B cell (primary cell): ENCODE measurements at regions not wholly inside any gene's neighbourhood (a gene's known extent, or its start where the extent isn't known, plus 50 kb on each side); places are given as distances from the start of the nearest gene placed in this dataset.

Source experiments
- ATAC-seq: fragments of 200-7000 bp; cut with Tn5 transposase; one replicate; pipeline ENCODE4 v1.10.0; 2021; ENCODE audit warnings: low read depth, mild to moderate bottlenecking, moderate number of reproducible peaks, moderate library complexity
- CTCF ChIA-PET: fragments of 350-600 bp; sonication (Branson Sonifier 250); formaldehyde crosslinking; loops from one replicate; lab custom pipeline; 2021; ENCODE audit warnings: antibody characterized with exemption, inconsistent platforms; lab: Charles Lee
- POLR2A ChIA-PET: fragments of 350-600 bp; sonication (Branson Sonifier 250); formaldehyde crosslinking; loops from one replicate; lab custom pipeline; 2021; ENCODE audit warnings: antibody characterized with exemption; lab: Charles Lee
- DNase-seq: peaks from one replicate; pipeline ENCODE4 v3.0.0; 2013
- H2AFZ ChIP-seq: 2 replicates; pipeline ENCODE4 v1.6.1; 2012; ENCODE audit warnings: mild to moderate bottlenecking, low read depth, low read length; ENCODE audit not compliant: insufficient read depth, poor library complexity, severe bottlenecking
- H3K27ac ChIP-seq, 2 donors: 1 replicate in 1 of 2; 2 replicates in 1 of 2; pipeline ENCODE4 v1.5.1; 2012 to 2013; ENCODE audit warnings: low read length in 2 of 2, mild to moderate bottlenecking in 2 of 2, moderate library complexity in 1 of 2
- H3K27me3 ChIP-seq, 4 experiments: fragments of 200-600 bp in 1 of 4; sonication (generic) in 1 of 4; replicated peaks in 1 of 4; 1 replicate in 2 of 4; 2 replicates in 2 of 4; pipeline versions ENCODE4 v1.6.1 to v1.7.0; 2013 to 2016; ENCODE audit warnings: low read length in 3 of 4, mild to moderate bottlenecking in 2 of 4, mixed read lengths in 1 of 4, moderate library complexity in 1 of 4; ENCODE audit not compliant: insufficient read depth in 4 of 4, control insufficient read depth in 3 of 4; ENCODE audit errors: control extremely low read depth in 1 of 4
- H3K36me3 ChIP-seq, 2 experiments: replicated peaks in 1 of 2; 1 replicate in 1 of 2; 2 replicates in 1 of 2; pipeline versions ENCODE4 v1.6.1 to v1.7.1; 2013; ENCODE audit warnings: low read length in 1 of 2; ENCODE audit not compliant: insufficient read depth in 2 of 2, control insufficient read depth in 1 of 2; ENCODE audit errors: control extremely low read depth in 1 of 2, extremely low read depth in 1 of 2
- H3K4me1 ChIP-seq, 2 donors: fragments of 200-600 bp in 1 of 2; sonication (generic) in 1 of 2; 1 replicate in 1 of 2; 2 replicates in 1 of 2; pipeline versions ENCODE4 v1.5.1 to v1.6.1; 2013 to 2017; ENCODE audit warnings: low read length in 2 of 2; ENCODE audit not compliant: control insufficient read depth in 2 of 2, insufficient read depth in 2 of 2
- H3K4me2 ChIP-seq: replicated peaks from 2 replicates; pipeline ENCODE3; 2012; ENCODE audit warnings: mild to moderate bottlenecking, low read depth, low read length; ENCODE audit not compliant: poor library complexity, severe bottlenecking
- H3K4me3 ChIP-seq, 5 experiments: fragments of 200-600 bp in 1 of 5; sonication (generic) in 1 of 5; 1 replicate in 3 of 5; 2 replicates in 2 of 5; pipeline versions ENCODE4 v1.5.1 to v1.7.0; 2011 to 2016; ENCODE audit warnings: low read length in 4 of 5, mild to moderate bottlenecking in 4 of 5, low read depth in 2 of 5, control low read depth in 1 of 5, moderate library complexity in 1 of 5; ENCODE audit not compliant: insufficient read depth in 1 of 5; ENCODE audit errors: control extremely low read depth in 1 of 5, extremely low read depth in 1 of 5
- H3K79me2 ChIP-seq: fragments of 200-600 bp; sonication (generic); one replicate; pipeline ENCODE4 v1.6.0; 2016; ENCODE audit warnings: low read length; ENCODE audit not compliant: control insufficient read depth, insufficient read depth
- H3K9ac ChIP-seq: fragments of 200-600 bp; sonication (generic); 2 replicates; pipeline ENCODE4 v1.6.1; 2017; ENCODE audit warnings: mild to moderate bottlenecking, low read length, moderate library complexity
- H3K9me3 ChIP-seq, 3 donors: one replicate each; pipeline versions ENCODE4 v1.6.1 to v1.7.1; 2013; ENCODE audit warnings: low read length in 2 of 3; ENCODE audit not compliant: control insufficient read depth in 2 of 3, insufficient read depth in 1 of 3; ENCODE audit errors: control extremely low read depth in 1 of 3
- H4K20me1 ChIP-seq: 2 replicates; pipeline ENCODE4 v1.6.0; 2012; ENCODE audit warnings: mild to moderate bottlenecking, low read length; ENCODE audit not compliant: insufficient read depth, control insufficient read depth, poor library complexity, severe bottlenecking
- H3K27ac Mint-ChIP-seq: one replicate; pipeline ENCODE4 v1.8.0; 2021; ENCODE audit warnings: mixed read lengths
- H3K27me3 Mint-ChIP-seq: one replicate; pipeline ENCODE4 v1.8.0; 2021; ENCODE audit warnings: mixed read lengths
- H3K4me1 Mint-ChIP-seq: one replicate; pipeline ENCODE4 v1.8.0; 2021; ENCODE audit warnings: mixed read lengths
- H3K4me3 Mint-ChIP-seq: one replicate; pipeline ENCODE4 v1.8.0; 2021; ENCODE audit warnings: mixed read lengths
- H3K9me3 Mint-ChIP-seq: one replicate; pipeline ENCODE4 v1.8.0; 2022; ENCODE audit warnings: mixed read lengths; ENCODE audit not compliant: insufficient read depth
- CTCF ChIP-seq: fragments of 200-600 bp; IDR thresholded peaks from one replicate; pipeline ENCODE4 v1.8.0; 2022; ENCODE audit warnings: antibody characterized with exemption, mild to moderate bottlenecking
- EZH2 ChIP-seq: IDR thresholded peaks from 2 replicates; pipeline ENCODE4 v1.6.1; 2012; ENCODE audit warnings: borderline replicate concordance, low read depth, mild to moderate bottlenecking, moderate library complexity, low read length; ENCODE audit not compliant: insufficient read depth, poor library complexity, severe bottlenecking
- WGBS: methylation state at CpG from one replicate; pipeline ENCODE4 v1.1.5; 2013; ENCODE audit warnings: missing lambda C conversion rate; ENCODE audit not compliant: insufficient coverage; 5-methylcytosine and 5-hydroxymethylcytosine counted together
- intact Hi-C: fragments of 100-400 bp; cut with micrococcal nuclease; formaldehyde crosslinking; loops from one replicate; pipeline ENCODE4 v1.10.0; 2022

- TF ChIP-seq CTCF, result no peak
- no peak for TF ChIP-seq EZH2
- Mint-ChIP-seq H3K4me1 (no peaks in the 10 kb centered on the region), H3K27me3 (no peaks in the 10 kb centered on the region), H3K27ac (no peak overlapping the region), H3K4me3 (no peak overlapping the region), H3K9me3 (no peaks in the 10 kb centered on the region)
- POLR2A ChIA-PET, result no interaction called here
- Histone ChIP-seq H3K4me2 (no peak overlapping the region), H3K27me3 (no peaks in the 10 kb centered on the region), H3K9ac (no peak overlapping the region), H2AFZ (no peak overlapping the region), H4K20me1 (no peaks in the 10 kb centered on the region), H3K79me2 (no peaks in the 10 kb centered on the region), H3K4me1 (no peaks in the 10 kb centered on the region), H3K36me3 (no peaks in the 10 kb centered on the region), H3K9me3 (no peaks in the 10 kb centered on the region), H3K27ac (no peak overlapping the region), H3K4me3 (no peak overlapping the region)
- ATAC-seq (no peak), DNase-seq (no peak)
- CTCF ChIA-PET, result no interaction called here
- intact Hi-C loops, result no loop called here
Observed at GRCh38 chr1:187759825-187760333, 931.1 kb downstream of the PLA2G4A start.

DNA sequence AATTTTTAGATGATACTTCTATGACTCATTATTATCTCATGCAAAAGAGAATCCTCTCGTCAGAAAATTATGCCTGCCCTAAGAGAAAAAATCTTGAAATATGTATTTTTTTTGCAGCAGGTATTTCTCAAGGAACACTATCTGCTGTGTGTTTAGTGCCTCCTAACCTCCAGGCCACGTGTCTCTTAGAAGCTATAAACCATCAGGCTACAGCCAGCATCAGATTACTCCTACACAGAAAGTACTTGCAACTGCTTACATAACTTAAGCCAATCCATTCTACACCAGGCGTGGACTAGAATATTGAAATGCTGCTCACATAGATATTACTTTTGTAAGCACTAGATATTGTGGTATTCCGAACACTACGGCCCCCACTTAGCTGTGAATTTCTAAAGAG lies 933.4 kb downstream of the PLA2G4A start:
- no peak overlapping the region for H3K9ac ChIP-seq
- Mint-ChIP-seq H3K4me1 (no peaks in the 10 kb centered on the region), H3K27ac (no peak overlapping the region), H3K4me3 (no peak overlapping the region), H3K27me3 (no peaks in the 10 kb centered on the region), H3K9me3 (peaks cover 4% of the 10 kb centered on the region)
- H3K9me3 ChIP-seq, result no peaks in the 10 kb centered on the region
- WGBS, result no CpG with 5 or more reads among the region's 5 CpGs
- H3K4me1 ChIP-seq, result no peaks in the 10 kb centered on the region
- no peaks in the 10 kb centered on the region for H3K79me2 ChIP-seq
- H2AFZ ChIP-seq, result no peak overlapping the region
- no peaks in the 10 kb centered on the region for H3K27me3 ChIP-seq
- TF ChIP-seq CTCF, result no peak
- TF ChIP-seq EZH2, result no peak
- POLR2A ChIA-PET, result no interaction called here
- CTCF ChIA-PET, result no interaction called here
- no peaks in the 10 kb centered on the region for H3K36me3 ChIP-seq
- no peak overlapping the region for H3K4me3 ChIP-seq
- intact Hi-C loops, result no loop called here
- no peak overlapping the region for H3K4me2 ChIP-seq
- ATAC-seq (no peak), DNase-seq (no peak)
- H3K27ac ChIP-seq, result no peak overlapping the region
- no peaks in the 10 kb centered on the region for H4K20me1 ChIP-seq
